ENCODE measurements at regions not wholly inside any gene's neighbourhood (a gene's known extent, or its start where the extent isn't known, plus 50 kb on each side); places are given as distances from the start of the nearest gene placed in this dataset.

GRCh38 chr16:59342669-59343068 lies 608.6 kb upstream of the GOT2 start:
- TF ChIP-seq EZH2 (IDR thresholded peaks at IDR 0.05; ENCODE audit: low read length, unreplicated experiment) (no peak), CTCF (conservative IDR thresholded peaks at IDR 0.05; ENCODE audit: low read depth, low read length) (no peak), EZH2phosphoT487 (IDR thresholded peaks at IDR 0.05; ENCODE audit: borderline replicate concordance, low read length) (no peak)

All from PC-3 (cell line).